ENCODE measurements at regions not wholly inside any gene's neighbourhood (a gene's known extent, or its start where the extent isn't known, plus 50 kb on each side); places are given as distances from the start of the nearest gene placed in this dataset.
A peak's percentile ranks its signal among the peaks of the same experiment; 100 is the strongest.

- Histone ChIP-seq H3K27me3 (ENCODE audit: control insufficient read depth, insufficient read depth, low read length) (no peaks in the 10 kb centered on the region), H3K4me3 (ENCODE audit: low read depth, low read length) (no peak overlapping the region), H3K36me3 (ENCODE audit: control insufficient read depth, insufficient read depth, low read length) (no peaks in the 10 kb centered on the region)
- FAIRE-seq (no peak), DNase-seq (ENCODE audit: low read depth) (peak; percentile 33)
- no peak for TF ChIP-seq CTCF (IDR thresholded peaks at IDR 0.05; ENCODE audit: insufficient read depth, low read length, severe bottlenecking)
These were observed 383.4 kb downstream of the CBLN2 start for GRCh38 chr18:72160510-72161445.

- FAIRE-seq (no peak), DNase-seq (ENCODE audit: low read depth) (no peak)
- no peaks in the 10 kb centered on the region for H3K27me3 ChIP-seq (ENCODE audit: control insufficient read depth, insufficient read depth, low read length)
- no peak overlapping the region for H3K4me3 ChIP-seq (ENCODE audit: low read depth, low read length)
- H3K36me3 ChIP-seq (ENCODE audit: control insufficient read depth, insufficient read depth, low read length) = no peaks in the 10 kb centered on the region
- TF ChIP-seq CTCF (IDR thresholded peaks at IDR 0.05; ENCODE audit: insufficient read depth, low read length, severe bottlenecking) = no peak
These were observed 388.8 kb downstream of the CBLN2 start for GRCh38 chr18:72155327-72155726.

GRCh38 chr18:72154926-72155325 lies 389.2 kb downstream of the CBLN2 start:
- no peak for FAIRE-seq
- no peak for DNase-seq (ENCODE audit: low read depth)
- H3K4me3 ChIP-seq (ENCODE audit: low read depth, low read length) = no peak overlapping the region
- H3K27me3 ChIP-seq (ENCODE audit: control insufficient read depth, insufficient read depth, low read length) = no peaks in the 10 kb centered on the region
- TF ChIP-seq CTCF (IDR thresholded peaks at IDR 0.05; ENCODE audit: insufficient read depth, low read length, severe bottlenecking) = no peak
- H3K36me3 ChIP-seq (ENCODE audit: control insufficient read depth, insufficient read depth, low read length) = no peaks in the 10 kb centered on the region

- Histone ChIP-seq H3K4me3 (ENCODE audit: low read depth, low read length) (no peak overlapping the region), H3K27me3 (ENCODE audit: control insufficient read depth, insufficient read depth, low read length) (no peaks in the 10 kb centered on the region), H3K36me3 (ENCODE audit: control insufficient read depth, insufficient read depth, low read length) (no peaks in the 10 kb centered on the region)
- FAIRE-seq (no peak), DNase-seq (ENCODE audit: low read depth) (no peak)
- TF ChIP-seq CTCF (IDR thresholded peaks at IDR 0.05; ENCODE audit: insufficient read depth, low read length, severe bottlenecking) = no peak
These were observed 391.2 kb downstream of the CBLN2 start for GRCh38 chr18:72152935-72153334.

GRCh38 chr18:72147830-72148229 lies 396.3 kb downstream of the CBLN2 start:
- H3K4me3 ChIP-seq (ENCODE audit: low read depth, low read length) = no peak overlapping the region
- FAIRE-seq = no peak
- no peak for DNase-seq (ENCODE audit: low read depth)
- H3K27me3 ChIP-seq (ENCODE audit: control insufficient read depth, insufficient read depth, low read length) = no peaks in the 10 kb centered on the region
- no peaks in the 10 kb centered on the region for H3K36me3 ChIP-seq (ENCODE audit: control insufficient read depth, insufficient read depth, low read length)
- TF ChIP-seq CTCF (IDR thresholded peaks at IDR 0.05; ENCODE audit: insufficient read depth, low read length, severe bottlenecking) = no peak
